AG04449 (cell line): ENCODE measurements at regions not wholly inside any gene's neighbourhood (a gene's known extent, or its start where the extent isn't known, plus 50 kb on each side); places are given as distances from the start of the nearest gene placed in this dataset.

Experiments used
- CTCF ChIA-PET: fragments of 350-600 bp; formaldehyde crosslinking; extraction: SDS; loops from one replicate; lab custom pipeline; 2021; ENCODE audit warnings: antibody characterized with exemption; lab: Yijun Ruan, JAX
- POLR2A ChIA-PET: fragments of 400-600, 350-600 bp; formaldehyde crosslinking; extraction: SDS; loops from one replicate; lab custom pipeline; 2020; ENCODE audit warnings: antibody characterized with exemption, inconsistent platforms; lab: Yijun Ruan, JAX
- DNase-seq: peaks from one replicate; pipeline ENCODE4 v3.0.0-alpha.2; 2010; ENCODE audit warnings: low read depth, low spot score
- H3K4me3 ChIP-seq: 2 replicates; pipeline ENCODE4 v1.5.1; 2011; ENCODE audit warnings: low read depth, mild to moderate bottlenecking, control low read depth, low read length
- TF ChIP-seq, protein P1 (sequence below): IDR thresholded peaks from one replicate; pipeline ENCODE4 v1.5.1; 2011; ENCODE audit warnings: mild to moderate bottlenecking, moderate library complexity, low read length, control low read depth, inconsistent platforms; ENCODE audit not compliant: insufficient read depth; ENCODE audit errors: missing control alignments

DNA sequence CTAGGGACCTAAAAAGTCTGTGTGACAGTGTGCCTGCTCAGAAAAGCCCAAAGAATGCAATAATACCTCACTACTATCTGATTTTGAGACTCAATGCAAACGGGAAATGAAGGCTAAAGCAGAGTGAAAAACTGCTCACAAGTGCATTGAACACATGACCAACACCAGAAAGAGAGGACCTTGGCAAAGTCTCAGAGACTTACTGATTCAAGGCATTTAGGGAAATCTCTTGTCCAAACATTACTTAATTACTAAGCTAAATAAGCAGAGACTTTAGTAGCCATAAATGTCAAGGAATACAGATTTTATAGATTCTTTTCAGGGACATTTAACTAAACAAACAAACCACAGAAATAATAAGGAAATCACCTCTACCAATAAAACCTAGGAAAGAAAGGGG, 916.0 kb downstream of the FSTL5 start:
- H3K4me3 ChIP-seq: no peak overlapping the region
- no peak for DNase-seq
- POLR2A ChIA-PET: no interaction called here
- TF ChIP-seq, protein P1, sequence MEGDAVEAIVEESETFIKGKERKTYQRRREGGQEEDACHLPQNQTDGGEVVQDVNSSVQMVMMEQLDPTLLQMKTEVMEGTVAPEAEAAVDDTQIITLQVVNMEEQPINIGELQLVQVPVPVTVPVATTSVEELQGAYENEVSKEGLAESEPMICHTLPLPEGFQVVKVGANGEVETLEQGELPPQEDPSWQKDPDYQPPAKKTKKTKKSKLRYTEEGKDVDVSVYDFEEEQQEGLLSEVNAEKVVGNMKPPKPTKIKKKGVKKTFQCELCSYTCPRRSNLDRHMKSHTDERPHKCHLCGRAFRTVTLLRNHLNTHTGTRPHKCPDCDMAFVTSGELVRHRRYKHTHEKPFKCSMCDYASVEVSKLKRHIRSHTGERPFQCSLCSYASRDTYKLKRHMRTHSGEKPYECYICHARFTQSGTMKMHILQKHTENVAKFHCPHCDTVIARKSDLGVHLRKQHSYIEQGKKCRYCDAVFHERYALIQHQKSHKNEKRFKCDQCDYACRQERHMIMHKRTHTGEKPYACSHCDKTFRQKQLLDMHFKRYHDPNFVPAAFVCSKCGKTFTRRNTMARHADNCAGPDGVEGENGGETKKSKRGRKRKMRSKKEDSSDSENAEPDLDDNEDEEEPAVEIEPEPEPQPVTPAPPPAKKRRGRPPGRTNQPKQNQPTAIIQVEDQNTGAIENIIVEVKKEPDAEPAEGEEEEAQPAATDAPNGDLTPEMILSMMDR: no peak
- CTCF ChIA-PET: no interaction called here

DNA sequence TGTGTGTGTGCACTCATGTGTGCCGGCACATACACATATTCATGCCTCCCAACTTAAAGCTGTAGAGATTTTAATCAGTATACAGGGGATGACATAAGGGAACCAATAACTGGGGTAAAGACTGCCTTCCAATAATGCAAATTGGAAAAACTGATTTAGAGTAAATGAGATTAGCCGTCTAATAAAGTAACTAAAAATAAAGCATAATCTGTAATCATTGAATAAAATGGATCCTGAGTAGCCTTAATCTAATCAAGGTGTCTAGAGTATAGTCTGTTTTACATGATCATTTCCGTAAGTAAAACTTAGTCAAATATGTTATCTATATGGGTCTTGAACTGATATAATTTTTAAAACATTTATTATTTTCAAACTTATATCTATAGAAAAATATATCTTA, 925.8 kb downstream of the FSTL5 start:
- ChIA-PET CTCF (no interaction called here), POLR2A (no interaction called here)
- TF ChIP-seq, protein P1: no peak
- no peak overlapping the region for H3K4me3 ChIP-seq
- no peak for DNase-seq

DNA sequence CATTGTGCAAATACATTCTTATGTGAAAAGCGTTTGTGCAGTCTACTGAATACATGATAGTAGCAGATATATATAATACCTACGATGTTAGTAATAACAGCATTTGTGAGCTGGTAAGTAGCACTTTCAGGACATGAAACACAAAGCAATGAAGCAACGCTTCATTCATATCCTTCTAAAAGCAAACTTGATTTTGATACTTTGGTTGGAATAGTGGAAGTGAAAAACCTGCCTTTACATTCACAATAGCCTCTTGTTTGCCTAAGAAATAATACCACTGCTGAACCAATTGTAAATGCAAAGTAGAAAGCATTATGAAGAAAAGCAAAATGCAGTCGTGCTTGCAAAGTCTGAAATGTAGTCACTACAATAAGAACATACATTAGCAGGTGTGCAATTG, 926.3 kb downstream of the FSTL5 start:
- TF ChIP-seq, protein P1: no peak
- no peak overlapping the region for H3K4me3 ChIP-seq
- DNase-seq: no peak
- ChIA-PET POLR2A (no interaction called here), CTCF (no interaction called here)

DNA sequence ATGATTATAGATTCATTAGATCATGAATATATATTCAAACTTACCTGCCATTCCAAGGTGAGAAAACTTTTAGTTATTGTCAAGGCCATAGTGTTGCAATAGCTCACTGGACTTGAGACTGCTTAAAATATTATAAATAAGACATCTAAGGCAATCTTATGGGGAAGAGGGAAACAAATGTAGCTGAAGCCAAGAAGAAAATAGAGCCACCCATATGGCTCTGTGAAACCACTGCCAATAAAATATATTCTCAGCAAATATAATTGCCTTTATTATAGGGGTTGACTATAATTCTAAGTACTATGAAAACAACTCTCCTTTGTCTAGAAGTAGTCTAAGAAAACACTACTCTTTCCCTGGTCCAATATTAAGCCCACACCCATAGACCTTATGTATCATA, 938.5 kb downstream of the FSTL5 start:
- CTCF ChIA-PET: no interaction called here
- no peak for DNase-seq
- TF ChIP-seq, protein P1: no peak
- POLR2A ChIA-PET: no interaction called here
- H3K4me3 ChIP-seq: no peak overlapping the region

DNA sequence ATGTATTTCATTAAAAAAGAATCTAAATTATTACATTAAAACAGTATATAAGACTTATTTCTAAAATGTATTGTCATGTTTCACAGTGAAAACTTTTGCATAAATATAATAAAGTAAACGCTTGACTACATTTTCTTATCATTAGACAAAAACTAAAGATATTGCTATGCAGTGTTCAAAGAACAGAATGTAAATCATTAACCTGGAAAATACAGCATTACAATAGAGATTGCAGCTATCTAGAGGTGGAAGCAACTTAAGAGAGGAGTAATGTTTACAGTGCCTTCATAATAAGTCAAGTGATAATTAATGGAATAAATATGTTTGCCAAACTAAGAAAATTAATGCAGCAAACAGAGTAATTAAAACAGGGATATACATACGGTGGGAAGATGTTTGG, 940.9 kb downstream of the FSTL5 start:
- ChIA-PET CTCF (no interaction called here), POLR2A (no interaction called here)
- no peak overlapping the region for H3K4me3 ChIP-seq
- TF ChIP-seq, protein P1: no peak
- DNase-seq: no peak

DNA sequence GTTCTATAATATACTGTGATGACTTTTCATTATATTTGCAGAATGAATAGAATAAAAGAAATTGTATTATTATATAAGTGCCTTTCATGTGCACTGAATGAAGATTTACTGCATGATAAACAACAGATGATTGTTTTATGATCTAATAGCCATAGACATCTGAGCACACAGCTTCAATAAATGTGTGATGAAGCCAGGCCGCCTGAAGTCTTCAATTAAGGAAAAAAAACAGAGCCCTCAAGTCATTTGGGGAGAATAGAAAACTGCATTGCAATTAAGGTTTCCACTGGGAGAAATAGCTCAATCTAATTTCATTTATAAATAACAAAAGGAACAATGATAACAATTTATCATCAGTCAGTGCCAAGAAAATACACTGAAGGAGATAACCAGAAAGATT, 955.2 kb downstream of the FSTL5 start:
- CTCF ChIA-PET: no interaction called here

More for the DNA sequence above, 955.2 kb downstream of the FSTL5 start:
- POLR2A ChIA-PET: no interaction called here
- no peak for DNase-seq
- TF ChIP-seq, protein P1: no peak
- no peak overlapping the region for H3K4me3 ChIP-seq
